Upper lobe of left lung (tissue), 4 donors: ENCODE measurements at regions not wholly inside any gene's neighbourhood (a gene's known extent, or its start where the extent isn't known, plus 50 kb on each side); places are given as distances from the start of the nearest gene placed in this dataset.

Experiments used
- POLR2A ChIP-seq, 4 donors: fragments of 450-650 bp; IDR thresholded peaks; one replicate each; pipeline ENCODE4 v1.5.1; 2016 to 2017; ENCODE audit warnings: antibody characterized with exemption in 4 of 4, mild to moderate bottlenecking in 2 of 4
- POLR2AphosphoS5 ChIP-seq, 2 donors: sonication (generic); formaldehyde crosslinking; IDR thresholded peaks; one replicate each; pipeline ENCODE4 v1.5.1; 2017; ENCODE audit warnings: antibody characterized with exemption in 2 of 2
- TF ChIP-seq, protein P1 (sequence below), 6 experiments: fragments of 450-650 bp in 4 of 6; fragments of 200-600 bp in 2 of 6; sonication (generic) in 2 of 6; IDR thresholded peaks; one replicate each; pipeline ENCODE4 v1.5.1; 2016 to 2019; ENCODE audit warnings: antibody characterized with exemption in 6 of 6

DNA sequence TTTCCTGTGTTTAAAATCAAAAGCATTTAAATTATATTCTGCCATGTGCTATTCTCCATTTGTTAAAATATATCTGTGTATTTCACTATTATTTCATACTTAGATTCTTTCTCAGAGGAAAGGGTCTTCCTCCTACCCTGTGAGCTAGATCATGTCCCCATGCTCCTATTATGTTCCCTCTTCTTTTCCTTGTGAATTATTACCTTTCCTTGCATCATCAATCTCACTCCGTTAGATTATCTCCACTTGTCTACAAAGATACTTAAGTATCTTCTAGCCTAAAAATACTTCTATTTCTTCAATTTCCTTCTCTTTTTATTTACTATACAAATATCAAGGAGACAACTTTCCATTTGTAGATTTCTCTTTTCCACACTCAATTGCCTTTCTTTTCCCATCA lies 146.5 kb downstream of the FOXG1 start:
- no peak for TF ChIP-seq POLR2A (IDR thresholded peaks at IDR 0.05)
- TF ChIP-seq, protein P1, sequence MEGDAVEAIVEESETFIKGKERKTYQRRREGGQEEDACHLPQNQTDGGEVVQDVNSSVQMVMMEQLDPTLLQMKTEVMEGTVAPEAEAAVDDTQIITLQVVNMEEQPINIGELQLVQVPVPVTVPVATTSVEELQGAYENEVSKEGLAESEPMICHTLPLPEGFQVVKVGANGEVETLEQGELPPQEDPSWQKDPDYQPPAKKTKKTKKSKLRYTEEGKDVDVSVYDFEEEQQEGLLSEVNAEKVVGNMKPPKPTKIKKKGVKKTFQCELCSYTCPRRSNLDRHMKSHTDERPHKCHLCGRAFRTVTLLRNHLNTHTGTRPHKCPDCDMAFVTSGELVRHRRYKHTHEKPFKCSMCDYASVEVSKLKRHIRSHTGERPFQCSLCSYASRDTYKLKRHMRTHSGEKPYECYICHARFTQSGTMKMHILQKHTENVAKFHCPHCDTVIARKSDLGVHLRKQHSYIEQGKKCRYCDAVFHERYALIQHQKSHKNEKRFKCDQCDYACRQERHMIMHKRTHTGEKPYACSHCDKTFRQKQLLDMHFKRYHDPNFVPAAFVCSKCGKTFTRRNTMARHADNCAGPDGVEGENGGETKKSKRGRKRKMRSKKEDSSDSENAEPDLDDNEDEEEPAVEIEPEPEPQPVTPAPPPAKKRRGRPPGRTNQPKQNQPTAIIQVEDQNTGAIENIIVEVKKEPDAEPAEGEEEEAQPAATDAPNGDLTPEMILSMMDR (IDR thresholded peaks at IDR 0.05), result no peak
- TF ChIP-seq POLR2AphosphoS5 (IDR thresholded peaks at IDR 0.05), result no peak
